HL-60 (cell line): ENCODE measurements at regions not wholly inside any gene's neighbourhood (a gene's known extent, or its start where the extent isn't known, plus 50 kb on each side); places are given as distances from the start of the nearest gene placed in this dataset.

ENCODE experiments used
- CTCF ChIP-seq: IDR thresholded peaks from one replicate; pipeline ENCODE4 v1.5.1; 2011; ENCODE audit warnings: low read length, control low read depth, inconsistent platforms; ENCODE audit not compliant: insufficient read depth
- GABPA ChIP-seq: IDR thresholded peaks from 2 replicates; pipeline ENCODE4 v1.6.1; 2012; ENCODE audit warnings: low read depth
- POLR2AphosphoS5 ChIP-seq: IDR thresholded peaks from 2 replicates; pipeline ENCODE4 v1.6.1; 2012; ENCODE audit warnings: low read depth
- SPI1 ChIP-seq: IDR thresholded peaks from 2 replicates; pipeline ENCODE4 v1.6.1; 2012; ENCODE audit warnings: low read depth, mild to moderate bottlenecking, borderline replicate concordance
- TF ChIP-seq, protein P1 (sequence below): IDR thresholded peaks from 2 replicates; pipeline ENCODE4 v1.6.1; 2012; ENCODE audit warnings: low read depth; ENCODE audit not compliant: insufficient replicate concordance

GRCh38 chr9:27787891-27788290 is 214.6 kb upstream of the C9orf72 start:
- TF ChIP-seq CTCF: no peak
- TF ChIP-seq POLR2AphosphoS5: no peak
- TF ChIP-seq, protein P1, sequence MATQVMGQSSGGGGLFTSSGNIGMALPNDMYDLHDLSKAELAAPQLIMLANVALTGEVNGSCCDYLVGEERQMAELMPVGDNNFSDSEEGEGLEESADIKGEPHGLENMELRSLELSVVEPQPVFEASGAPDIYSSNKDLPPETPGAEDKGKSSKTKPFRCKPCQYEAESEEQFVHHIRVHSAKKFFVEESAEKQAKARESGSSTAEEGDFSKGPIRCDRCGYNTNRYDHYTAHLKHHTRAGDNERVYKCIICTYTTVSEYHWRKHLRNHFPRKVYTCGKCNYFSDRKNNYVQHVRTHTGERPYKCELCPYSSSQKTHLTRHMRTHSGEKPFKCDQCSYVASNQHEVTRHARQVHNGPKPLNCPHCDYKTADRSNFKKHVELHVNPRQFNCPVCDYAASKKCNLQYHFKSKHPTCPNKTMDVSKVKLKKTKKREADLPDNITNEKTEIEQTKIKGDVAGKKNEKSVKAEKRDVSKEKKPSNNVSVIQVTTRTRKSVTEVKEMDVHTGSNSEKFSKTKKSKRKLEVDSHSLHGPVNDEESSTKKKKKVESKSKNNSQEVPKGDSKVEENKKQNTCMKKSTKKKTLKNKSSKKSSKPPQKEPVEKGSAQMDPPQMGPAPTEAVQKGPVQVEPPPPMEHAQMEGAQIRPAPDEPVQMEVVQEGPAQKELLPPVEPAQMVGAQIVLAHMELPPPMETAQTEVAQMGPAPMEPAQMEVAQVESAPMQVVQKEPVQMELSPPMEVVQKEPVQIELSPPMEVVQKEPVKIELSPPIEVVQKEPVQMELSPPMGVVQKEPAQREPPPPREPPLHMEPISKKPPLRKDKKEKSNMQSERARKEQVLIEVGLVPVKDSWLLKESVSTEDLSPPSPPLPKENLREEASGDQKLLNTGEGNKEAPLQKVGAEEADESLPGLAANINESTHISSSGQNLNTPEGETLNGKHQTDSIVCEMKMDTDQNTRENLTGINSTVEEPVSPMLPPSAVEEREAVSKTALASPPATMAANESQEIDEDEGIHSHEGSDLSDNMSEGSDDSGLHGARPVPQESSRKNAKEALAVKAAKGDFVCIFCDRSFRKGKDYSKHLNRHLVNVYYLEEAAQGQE: no peak
- no peak for TF ChIP-seq GABPA
- TF ChIP-seq SPI1: no peak
